WERI-Rb-1 (cell line): ENCODE measurements at regions not wholly inside any gene's neighbourhood (a gene's known extent, or its start where the extent isn't known, plus 50 kb on each side); places are given as distances from the start of the nearest gene placed in this dataset.

Experiments used
- DNase-seq: peaks from one replicate; pipeline ENCODE4 v3.0.0-alpha.2; 2020
- H3K27ac ChIP-seq: fragments of 250-450 bp; sonication (Bioruptor Pico); 2 replicates; pipeline ENCODE4 v1.5.1; 2020; ENCODE audit warnings: mild to moderate bottlenecking, moderate library complexity
- H3K27me3 ChIP-seq: fragments of 250-450 bp; sonication (Bioruptor Pico); 2 replicates; pipeline ENCODE4 v1.5.1; 2021; ENCODE audit warnings: mild to moderate bottlenecking, low read depth, moderate library complexity; ENCODE audit not compliant: insufficient read depth, severe bottlenecking
- H3K36me3 ChIP-seq: fragments of 250-450 bp; sonication (Bioruptor Pico); 2 replicates; pipeline ENCODE4 v1.5.1; 2020; ENCODE audit warnings: mild to moderate bottlenecking, moderate library complexity
- H3K4me3 ChIP-seq: 2 replicates; pipeline ENCODE4 v1.5.1; 2011; ENCODE audit warnings: low read depth, mild to moderate bottlenecking, control low read depth, low read length
- H3K9me3 ChIP-seq: fragments of 250-450 bp; sonication (Bioruptor Pico); 2 replicates; pipeline ENCODE4 v1.5.1; 2021; ENCODE audit warnings: mild to moderate bottlenecking, moderate library complexity; ENCODE audit not compliant: severe bottlenecking
- CTCF ChIP-seq: IDR thresholded peaks from 2 replicates; pipeline ENCODE4 v1.5.1; 2011; ENCODE audit warnings: low read depth, mild to moderate bottlenecking, control low read depth, inconsistent platforms, low read length

GRCh38 chr3:117455782-117456181 is 746.2 kb downstream of the TUSC7 start:
- peaks cover 9% of the 10 kb centered on the region for H3K27me3 ChIP-seq
- no peak for DNase-seq
- H3K9me3 ChIP-seq = no peaks in the 10 kb centered on the region
- no peaks in the 10 kb centered on the region for H3K36me3 ChIP-seq
- no peak overlapping the region for H3K27ac ChIP-seq
- TF ChIP-seq CTCF = no peak
- no peak overlapping the region for H3K4me3 ChIP-seq

GRCh38 chr3:117463276-117464115 is 753.9 kb downstream of the TUSC7 start:
- DNase-seq = no peak
- TF ChIP-seq CTCF = no peak
- no peaks in the 10 kb centered on the region for H3K36me3 ChIP-seq
- H3K27me3 ChIP-seq = peaks cover 10% of the 10 kb centered on the region
- no peaks in the 10 kb centered on the region for H3K9me3 ChIP-seq
- no peak overlapping the region for H3K27ac ChIP-seq
- no peak overlapping the region for H3K4me3 ChIP-seq

- TF ChIP-seq CTCF = no peak
- Histone ChIP-seq H3K9me3 (no peaks in the 10 kb centered on the region), H3K27me3 (peaks cover 4% of the 10 kb centered on the region), H3K27ac (no peak overlapping the region), H3K36me3 (no peaks in the 10 kb centered on the region), H3K4me3 (no peak overlapping the region)
- no peak for DNase-seq
These were observed 762.3 kb downstream of the TUSC7 start for GRCh38 chr3:117471831-117472230.

GRCh38 chr3:117473981-117474538 is 764.5 kb downstream of the TUSC7 start:
- Histone ChIP-seq H3K4me3 (no peak overlapping the region), H3K27me3 (peaks cover 6% of the 10 kb centered on the region), H3K27ac (no peak overlapping the region), H3K36me3 (no peaks in the 10 kb centered on the region), H3K9me3 (no peaks in the 10 kb centered on the region)
- DNase-seq = no peak
- TF ChIP-seq CTCF = no peak

- H3K4me3 ChIP-seq = no peak overlapping the region
- DNase-seq = no peak
- H3K27ac ChIP-seq = no peak overlapping the region
- no peak for TF ChIP-seq CTCF
- no peaks in the 10 kb centered on the region for H3K9me3 ChIP-seq
- H3K27me3 ChIP-seq = peaks cover 6% of the 10 kb centered on the region
- no peaks in the 10 kb centered on the region for H3K36me3 ChIP-seq
These were observed 767.0 kb downstream of the TUSC7 start for GRCh38 chr3:117476572-117476971.
